Stimulated activated CD8-positive, alpha-beta memory T cell treated with anti-CD3 and anti-CD28 coated beads, Interleukin-2, amount 100 ng/mL, for 48 hours (primary cell): ENCODE measurements at regions not wholly inside any gene's neighbourhood (a gene's known extent, or its start where the extent isn't known, plus 50 kb on each side); places are given as distances from the start of the nearest gene placed in this dataset.
"Not testable (repeated sequence)": the region's sequence is repeated elsewhere in the genome, so short reads cannot be mapped to it uniquely, and the experiment has no call there.

Experiments used
- DNase-seq, 2 donors: peaks; one replicate each; pipeline ENCODE4 v3.0.0-alpha.2; 2020; ENCODE audit warnings: low read depth in 2 of 2

DNA sequence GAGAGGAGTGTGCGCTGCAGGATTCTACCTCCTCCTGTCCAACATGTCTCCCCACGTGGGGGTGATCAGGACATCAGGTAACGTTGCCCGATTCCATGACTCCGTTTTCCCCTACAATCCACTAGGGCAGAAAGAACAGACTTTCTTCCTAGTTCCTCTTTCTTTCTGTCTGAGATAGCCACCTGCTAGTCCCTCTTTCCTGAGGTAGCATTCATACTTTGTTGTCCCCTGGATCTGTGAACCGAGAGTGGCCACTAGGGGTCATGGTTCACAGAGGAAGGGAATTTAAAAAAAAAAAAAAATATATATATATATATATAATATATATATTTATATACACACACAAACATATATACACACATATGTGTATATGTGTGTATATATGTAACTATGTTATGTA lies 210.0 kb upstream of the ZNF521 start:
- no peak for DNase-seq

DNA sequence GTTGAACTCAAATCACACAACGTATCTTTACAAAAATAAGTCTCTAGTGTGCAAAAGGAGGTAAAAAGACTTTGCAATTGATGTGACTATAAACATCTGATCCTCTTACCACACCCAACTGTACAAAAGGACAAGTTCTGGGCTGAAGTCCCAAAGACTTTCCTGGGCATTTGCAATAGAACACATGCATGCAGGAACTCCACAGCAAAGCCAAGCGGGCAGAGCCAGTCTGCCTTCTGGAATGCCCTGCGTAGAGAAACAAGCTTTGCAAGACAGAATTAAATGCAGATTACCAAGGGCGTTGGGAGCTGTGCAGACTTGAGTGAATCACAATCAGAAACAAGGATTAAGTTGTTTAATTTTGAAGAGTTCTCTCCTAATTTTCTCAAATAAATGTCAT lies 208.4 kb upstream of the ZNF521 start:
- DNase-seq, result no peak

DNA sequence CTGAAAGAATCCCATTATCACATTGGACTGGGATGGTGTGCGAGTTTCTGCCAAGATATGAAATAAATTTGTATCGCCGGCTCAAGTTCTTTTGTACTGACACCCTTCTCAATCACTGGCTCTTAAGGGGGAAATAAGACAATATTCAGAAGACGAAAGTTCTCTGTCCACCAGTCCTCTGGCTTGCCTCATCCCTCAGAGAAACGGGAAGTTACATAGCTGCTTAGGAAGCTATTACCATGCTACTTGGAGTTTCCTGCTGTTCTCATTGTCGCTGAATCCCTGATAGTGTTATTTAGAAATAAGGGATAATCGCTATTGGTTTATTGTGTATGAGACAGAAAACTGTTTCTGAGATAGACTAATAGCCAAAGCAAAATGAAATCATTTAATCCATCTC lies 205.0 kb upstream of the ZNF521 start:
- DNase-seq, result no peak

DNA sequence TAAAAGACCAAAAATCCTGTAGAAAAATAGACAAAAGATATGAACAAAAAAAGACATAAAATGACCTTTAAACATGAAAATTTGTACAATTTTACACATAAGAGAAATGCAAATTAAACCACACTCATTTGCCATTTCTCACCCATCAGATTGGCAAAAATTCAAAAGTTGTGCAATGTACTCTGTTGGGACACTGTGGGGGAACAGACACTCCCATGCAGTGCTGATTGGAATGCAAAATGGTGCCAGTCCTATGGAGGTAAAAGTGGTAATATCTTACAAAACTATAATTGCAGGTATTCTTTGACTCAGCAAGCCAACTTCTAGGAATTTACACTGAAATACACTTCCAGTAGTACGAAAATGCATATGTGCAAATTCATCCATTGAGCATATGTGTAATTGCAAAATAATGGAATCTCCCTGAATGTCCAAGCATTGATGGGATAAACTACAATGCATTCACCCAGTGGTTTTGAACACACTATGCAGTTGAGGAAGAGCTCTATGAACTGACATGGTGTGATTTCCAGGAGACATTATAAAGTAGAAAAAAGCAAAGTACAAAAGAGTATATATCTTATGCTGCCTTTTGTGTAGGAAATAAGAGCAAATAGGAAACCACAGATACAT lies 201.8 kb upstream of the ZNF521 start:
- DNase-seq, result no peak

DNA sequence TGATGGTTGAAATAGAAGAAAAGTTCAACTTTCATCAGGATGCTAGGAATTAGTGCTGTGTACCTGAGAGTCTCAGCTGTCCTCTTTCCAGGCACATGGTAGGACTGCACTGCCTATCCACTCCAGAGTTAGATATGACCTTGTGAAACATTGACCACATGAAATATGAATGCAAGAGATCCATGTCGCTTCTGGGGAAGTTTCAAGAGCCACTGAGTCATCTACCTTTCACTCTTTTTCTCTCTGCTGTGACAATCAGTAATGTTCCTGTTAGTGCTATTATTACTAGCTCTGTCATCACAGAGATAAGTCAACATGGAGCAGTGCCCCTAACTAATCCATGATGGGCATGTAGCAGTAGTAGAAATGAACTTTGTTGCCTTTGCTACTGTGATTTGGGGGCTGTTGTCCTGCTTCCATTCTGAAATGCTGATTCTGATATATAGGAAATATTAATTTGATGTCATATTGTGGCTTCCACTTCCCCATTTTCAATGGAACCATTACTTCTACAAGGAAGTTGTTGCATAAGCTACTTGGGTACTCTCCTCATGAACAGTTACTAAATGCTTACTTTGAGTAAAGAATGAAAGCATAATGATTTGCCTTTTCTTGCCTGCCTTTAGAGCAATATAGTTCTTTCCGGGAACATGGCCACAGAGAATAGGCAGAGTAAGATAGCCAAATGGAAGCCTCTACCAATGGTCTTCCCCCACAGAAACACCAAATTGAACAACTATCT lies 192.8 kb upstream of the ZNF521 start:
- no peak for DNase-seq

DNA sequence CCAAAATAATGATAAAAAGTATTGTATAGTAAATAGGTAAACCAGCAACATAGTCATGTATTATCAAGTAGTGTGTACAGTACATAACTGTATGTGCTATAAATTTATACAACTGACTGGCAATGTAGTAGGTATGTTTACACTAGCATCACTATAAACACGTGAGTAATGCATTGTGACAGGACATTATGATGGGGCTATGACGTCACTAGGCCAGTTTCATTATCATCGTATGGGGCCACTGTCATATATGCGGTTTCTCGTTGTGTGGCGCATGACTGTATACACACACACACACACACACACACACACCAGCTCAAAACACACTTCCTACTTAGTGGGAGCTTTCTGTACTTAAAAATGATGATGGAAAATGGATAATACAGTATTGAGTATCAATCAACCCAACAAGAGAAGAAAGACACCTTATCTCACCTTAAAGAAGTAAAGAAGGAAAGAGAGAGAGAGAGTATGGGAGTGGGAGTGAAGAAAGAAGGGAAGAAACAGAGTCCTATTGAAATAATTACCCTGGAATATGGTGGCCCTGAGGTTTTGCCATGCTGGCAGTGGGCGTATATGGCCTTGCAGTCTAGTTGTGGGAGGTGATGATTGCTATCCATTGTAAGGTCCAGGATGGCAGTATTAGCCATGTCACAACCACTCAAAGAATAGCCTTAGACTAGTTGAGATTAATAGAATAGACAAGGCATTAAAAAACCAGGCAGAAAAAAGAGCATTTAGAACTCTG lies 186.4 kb upstream of the ZNF521 start:
- no peak for DNase-seq

DNA sequence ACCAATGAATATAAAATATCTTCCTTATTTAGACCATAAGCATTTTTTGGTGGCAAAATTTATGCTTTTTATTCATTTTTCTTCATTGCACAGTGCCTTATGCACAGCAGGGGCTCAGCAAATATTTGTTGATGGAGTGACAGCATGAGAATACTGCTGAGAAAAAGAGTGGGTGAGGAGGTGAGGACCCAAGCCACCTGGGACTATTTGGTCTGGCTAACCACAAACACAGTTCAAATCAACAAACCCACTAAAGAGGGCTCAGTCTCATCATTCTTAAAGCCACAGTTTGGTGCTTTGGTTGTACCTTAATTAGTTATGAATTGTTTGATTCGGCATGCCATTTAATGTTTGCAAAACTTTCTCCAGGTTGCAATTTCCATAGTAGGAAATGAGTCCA lies 183.5 kb upstream of the ZNF521 start:
- DNase-seq, result no peak

DNA sequence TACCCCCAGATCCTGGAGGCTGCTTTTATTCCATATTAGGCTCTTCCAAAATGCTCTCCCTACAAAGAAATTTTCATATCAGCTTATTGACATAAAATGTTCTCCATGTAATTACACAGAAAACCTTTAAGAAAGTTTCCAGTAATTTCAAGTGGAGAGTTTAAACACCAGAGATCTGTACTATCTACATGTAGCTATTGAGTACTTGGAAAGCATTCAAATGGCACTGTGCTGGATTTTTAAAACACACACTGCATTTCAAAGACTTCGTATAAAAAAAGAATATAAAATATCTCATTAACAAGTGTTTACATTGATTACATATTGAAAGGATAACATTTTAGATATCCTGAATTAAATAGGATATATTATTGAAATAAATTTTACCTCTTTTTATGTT lies 182.4 kb upstream of the ZNF521 start:
- DNase-seq, result no peak

DNA sequence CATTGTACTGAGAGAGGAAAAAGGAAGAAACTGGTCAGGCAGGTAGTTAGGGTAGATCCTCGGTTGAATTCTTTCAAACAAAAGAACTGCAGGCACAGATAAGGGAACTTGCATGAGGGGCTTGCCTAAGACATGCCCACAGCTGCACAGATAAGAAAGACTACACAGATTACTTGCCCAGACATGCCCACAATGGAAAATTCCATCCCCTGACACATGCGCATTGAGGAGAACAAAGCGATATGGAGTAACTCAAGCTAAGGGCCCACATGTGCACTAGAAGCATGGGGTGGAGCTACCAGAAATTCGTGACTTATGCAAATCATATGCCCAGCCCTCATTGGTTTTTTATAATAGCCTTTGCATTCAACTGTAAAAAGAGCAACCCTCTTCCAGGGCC lies 181.3 kb upstream of the ZNF521 start:
- DNase-seq, result no peak

DNA sequence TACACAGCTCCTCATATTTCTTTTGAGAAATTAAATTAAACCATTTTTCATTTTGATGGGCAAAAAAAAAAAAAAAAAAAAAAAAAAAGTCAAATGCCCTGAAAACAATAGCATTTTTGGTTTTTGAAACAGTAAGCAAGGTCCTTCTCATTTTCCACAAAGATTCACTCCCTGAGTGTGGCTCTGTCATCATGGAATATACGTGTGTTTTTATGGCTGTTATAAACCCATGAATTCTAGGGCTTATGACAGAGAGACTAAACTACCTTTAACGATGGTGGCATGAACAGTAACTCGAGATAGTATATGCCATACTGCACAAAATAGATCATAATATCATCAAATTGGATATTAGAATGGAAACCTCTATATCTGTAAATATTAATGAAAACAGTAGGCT lies 179.2 kb upstream of the ZNF521 start:
- no peak for DNase-seq

DNA sequence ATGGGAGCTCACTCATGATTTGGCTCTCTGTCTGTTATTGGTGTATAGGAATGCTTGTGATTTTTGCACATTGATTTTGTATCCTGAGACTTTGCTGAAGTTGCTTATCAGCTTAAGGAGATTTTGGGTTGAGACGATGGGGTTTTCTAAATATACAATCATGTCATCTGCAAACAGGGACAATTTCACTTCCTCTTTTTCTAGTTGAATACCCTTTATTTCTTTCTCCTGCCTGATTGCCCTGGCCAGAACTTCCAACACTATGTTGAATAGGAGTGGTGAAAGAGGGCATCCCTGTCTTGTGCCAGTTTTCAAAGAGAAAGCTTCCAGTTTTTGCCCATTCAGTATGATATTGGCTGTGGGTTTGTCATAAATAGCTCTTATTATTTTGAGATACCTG lies 173.8 kb upstream of the ZNF521 start:
- DNase-seq, result not testable (repeated sequence)

DNA sequence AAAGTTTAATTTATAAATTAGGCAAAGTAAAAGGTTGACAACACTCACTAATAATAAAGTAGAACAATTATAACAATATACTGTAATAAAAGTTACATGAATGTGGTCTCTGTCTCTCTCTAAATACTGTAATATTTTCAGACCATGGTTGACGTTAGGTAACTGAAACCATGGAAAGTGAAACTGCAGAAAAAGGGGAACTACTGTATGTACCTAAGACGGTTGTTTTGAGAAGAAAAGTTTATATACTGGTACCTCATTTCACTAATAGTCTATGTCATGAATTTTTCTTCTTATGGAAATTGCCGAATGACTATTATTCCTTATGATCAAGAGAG lies 166.7 kb upstream of the ZNF521 start:
- no peak for DNase-seq

DNA sequence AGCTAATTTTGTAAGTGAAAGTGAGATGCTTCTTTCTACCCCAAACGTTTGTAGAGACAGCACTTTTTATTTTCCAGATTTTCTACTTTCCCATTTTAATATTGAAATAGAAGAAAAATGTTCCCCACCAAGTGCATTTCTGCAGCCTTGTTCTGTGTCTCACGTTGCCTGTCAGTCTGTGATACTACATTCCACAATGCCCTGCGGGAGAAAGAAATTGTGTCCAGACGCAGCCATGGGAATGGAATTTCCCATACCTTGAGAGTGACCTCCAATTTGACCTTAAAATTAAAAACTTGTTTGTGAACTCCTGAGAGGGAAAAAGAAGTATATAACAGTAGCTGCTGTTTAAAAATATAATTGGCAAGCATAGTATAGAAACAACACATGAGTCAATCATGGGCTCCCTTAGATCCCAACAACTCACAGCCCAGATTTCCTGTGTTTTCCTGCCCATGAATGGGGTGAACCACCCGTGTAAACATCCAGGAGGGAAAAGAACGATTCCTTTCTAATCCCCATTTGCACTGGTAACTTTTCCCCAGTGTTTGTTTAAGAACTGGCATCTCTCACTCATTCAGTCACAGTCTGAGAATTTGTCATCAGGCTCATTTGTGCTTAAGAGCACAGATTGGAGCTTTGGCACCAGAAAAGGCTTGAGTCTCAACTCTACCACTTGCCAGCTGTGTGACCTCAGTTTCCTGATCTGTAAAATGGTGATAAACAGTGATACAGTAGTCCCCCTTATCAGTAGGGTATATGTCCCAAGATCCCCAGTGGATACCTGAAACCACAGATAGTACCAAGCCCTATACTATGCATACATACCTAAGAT lies 166.1 kb upstream of the ZNF521 start:
- no peak for DNase-seq

DNA sequence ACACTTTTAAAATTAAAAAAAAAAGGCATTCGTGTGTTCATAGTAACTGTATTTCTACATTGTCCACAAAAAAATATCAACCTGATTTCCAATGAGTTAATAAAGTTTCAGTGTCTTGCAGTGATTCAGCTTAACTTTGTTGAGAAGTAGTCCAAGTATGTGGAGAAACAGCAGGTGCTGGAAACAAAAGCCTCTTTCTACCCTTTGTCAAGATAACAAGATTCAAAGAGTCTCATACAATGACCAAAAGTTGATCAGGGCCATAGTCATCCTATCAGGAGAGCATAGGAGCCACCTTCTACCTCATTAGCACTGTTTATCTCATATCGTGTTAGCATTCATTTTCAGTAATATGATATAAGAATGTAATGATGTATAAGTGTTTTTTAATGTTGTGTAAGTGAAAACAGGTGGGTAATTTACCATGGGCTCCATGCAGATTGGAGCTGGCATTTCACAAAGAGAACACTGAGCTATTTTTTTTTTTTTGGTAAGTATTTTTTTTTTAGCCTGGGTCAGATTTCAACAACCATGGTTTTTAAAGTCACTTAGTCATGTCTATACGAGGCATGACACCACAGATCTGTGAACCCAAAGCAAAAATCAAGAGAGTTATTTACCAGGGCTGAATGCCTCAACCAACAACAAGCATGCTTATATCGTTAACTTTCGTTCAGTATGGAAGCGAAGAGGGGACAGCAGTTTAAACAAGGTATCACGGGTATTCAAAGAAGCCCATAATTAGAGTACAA lies 165.0 kb upstream of the ZNF521 start:
- DNase-seq, result no peak

DNA sequence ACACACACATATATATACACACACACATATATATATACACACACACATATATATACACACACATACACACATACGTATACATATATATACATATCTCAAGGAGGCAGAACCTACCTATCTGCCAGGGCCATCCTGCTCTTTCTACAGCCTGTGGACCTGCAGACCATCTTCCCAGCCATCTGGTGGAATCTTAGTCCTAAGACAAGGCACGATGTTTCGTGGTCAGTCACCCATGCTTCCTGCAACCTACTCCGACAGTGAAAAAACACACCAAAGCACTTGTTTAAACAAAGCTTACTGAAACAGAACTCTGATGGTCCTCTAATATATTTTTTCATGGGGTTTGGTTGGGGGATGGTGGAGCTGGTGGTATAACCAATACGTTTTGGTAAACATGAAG lies 164.2 kb upstream of the ZNF521 start:
- DNase-seq, result no peak

DNA sequence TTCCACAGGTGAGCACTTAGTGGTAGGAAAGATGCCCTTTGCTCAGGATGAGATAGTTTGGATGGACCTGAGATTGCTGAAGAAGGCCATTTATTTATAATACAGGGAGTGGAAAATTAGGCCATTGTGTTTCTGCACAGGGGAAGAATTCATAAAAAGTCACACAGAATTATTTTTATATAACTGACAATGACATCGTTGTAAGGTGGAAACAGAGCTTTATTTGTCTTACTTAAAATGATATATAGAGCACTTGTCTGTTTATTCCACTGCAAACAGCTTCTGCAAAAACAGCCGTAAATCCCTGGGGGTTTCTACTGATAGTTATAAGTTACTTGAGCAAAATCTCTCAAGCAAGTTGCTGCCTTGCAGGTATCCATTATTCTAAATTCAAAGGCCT lies 158.1 kb upstream of the ZNF521 start:
- no peak for DNase-seq

DNA sequence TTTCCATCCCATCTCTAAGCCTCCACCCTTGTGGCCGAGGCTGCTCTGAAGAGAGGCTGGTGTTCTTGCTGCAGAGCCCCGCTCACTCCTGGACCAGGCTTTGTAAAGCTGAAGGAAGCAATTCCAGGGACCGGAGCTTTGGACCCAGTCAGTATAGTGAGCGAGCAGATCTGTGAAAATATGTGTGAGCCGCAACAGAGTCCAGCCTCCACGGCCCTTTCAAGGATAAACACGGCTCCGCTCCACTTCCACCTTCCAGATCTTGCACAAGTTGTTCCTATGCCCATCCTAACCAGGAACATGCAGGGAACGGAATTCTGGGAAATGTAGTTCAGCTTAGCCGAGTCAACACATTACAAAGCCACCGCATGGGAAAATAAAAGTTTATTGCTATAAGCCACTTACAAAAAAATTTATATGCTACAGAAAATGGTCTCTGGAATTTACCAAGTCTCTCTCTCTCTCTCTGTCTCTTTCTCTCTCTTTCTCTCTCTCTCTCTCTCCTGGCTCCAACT lies 151.7 kb upstream of the ZNF521 start:
- no peak for DNase-seq

DNA sequence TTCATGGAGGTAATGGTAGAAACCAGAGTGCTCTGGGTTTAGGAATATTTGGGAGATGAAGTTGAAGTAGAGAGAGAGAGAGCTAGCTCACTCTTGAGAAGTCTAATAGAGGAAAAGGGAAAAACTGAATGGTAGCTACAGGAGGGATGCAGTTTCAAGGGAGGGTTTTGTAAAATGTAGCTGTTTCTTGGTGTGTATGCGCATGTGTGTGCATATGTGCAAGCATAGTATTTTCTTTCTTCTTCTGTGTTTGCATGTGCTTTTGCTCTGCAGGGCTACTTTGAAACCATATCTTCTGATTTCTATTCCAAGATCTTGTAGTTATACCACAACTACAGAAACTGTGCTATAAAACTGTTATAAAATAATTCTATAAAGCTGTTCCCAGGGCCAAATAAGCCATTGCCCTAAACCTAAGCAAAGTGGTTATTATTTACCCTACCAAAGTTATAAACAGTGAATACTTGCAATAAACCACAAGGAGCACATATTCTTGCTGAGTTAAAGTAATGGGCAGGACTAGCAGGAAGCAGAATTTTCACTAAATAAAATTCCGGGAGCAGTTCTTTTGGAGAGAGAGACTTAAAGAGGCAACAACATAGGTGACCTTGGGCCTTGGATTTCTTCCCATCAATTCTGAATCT lies 145.3 kb upstream of the ZNF521 start:
- no peak for DNase-seq

DNA sequence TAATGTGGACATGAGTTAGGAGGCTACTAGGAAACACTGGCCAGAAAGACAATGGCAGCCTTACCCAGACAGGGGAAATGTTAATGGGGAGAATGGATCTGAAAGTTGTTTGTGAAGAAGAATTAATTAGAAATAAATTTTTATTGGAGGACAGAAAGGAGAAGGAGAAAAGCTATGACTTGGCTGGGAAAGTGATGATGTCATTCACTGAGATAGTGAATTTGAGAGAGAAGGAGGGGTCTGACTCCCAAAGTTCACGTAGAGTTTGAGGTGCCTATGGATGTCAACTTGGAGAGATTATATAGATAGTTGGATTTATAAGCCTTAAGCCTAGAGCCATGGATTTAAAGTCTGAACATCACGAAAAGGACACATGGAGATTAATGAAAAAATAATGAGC lies 144.6 kb upstream of the ZNF521 start:
- DNase-seq, result no peak

DNA sequence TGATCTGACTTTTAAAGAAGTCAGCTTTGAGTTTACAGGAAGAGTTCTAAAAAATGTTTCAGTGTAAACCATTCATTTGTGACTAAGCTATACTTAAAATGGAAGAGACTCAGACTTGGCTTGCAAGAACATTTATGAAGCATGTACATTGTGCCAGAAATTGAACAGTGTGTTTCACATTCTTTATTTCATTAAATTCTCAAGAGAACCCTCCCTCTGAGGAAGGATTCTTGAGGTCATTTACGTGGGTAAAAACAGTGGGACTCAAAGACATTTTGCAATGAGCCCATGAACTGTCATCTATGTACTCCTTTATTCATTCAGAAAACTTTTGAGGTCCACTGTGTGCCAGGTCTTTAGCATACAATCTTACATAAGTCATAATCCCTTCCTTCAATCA lies 143.6 kb upstream of the ZNF521 start:
- DNase-seq, result no peak

DNA sequence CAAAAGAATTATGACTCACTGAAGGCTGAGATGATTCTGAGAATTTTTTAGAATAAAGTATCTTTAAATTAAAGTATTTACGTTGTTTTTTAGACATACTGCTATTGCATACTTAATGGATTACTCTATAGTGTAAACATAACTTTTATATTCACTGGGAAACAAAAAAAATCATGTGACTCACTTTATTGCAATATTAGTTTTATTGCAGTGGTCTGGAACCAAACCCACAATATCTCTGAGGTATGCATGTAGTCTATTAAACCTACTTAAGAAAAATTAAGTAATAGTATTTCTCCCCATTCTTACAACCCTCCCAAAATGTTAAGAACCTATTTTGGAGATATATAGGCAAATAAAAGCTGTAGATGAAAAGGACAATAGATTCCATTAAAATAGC lies 142.9 kb upstream of the ZNF521 start:
- DNase-seq, result no peak
